ENCODE measurements at regions not wholly inside any gene's neighbourhood (a gene's known extent, or its start where the extent isn't known, plus 50 kb on each side); places are given as distances from the start of the nearest gene placed in this dataset.

GRCh38 chr2:221677688-221678087, 105.6 kb upstream of the EPHA4 start:
- DNase-seq (ENCODE audit: extremely low spot score): no peak
- TF ChIP-seq LEF1 (IDR thresholded peaks at IDR 0.05; ENCODE audit: borderline replicate concordance) (no peak), BHLHE40 (IDR thresholded peaks at IDR 0.05; ENCODE audit: borderline replicate concordance) (no peak), L3MBTL2 (conservative IDR thresholded peaks at IDR 0.05) (no peak), TARDBP (IDR thresholded peaks at IDR 0.05) (no peak), ZNF384 (IDR thresholded peaks at IDR 0.05) (no peak), PKNOX1 (IDR thresholded peaks at IDR 0.05) (no peak), ARNT (IDR thresholded peaks at IDR 0.05) (no peak), ELF4 (IDR thresholded peaks at IDR 0.05) (no peak), FOXA1 (IDR thresholded peaks at IDR 0.05) (no peak), FOXK2 (IDR thresholded peaks at IDR 0.05) (no peak), HDGF (IDR thresholded peaks at IDR 0.05; ENCODE audit: borderline replicate concordance) (no peak), SUZ12 (IDR thresholded peaks at IDR 0.05) (no peak), NFRKB (IDR thresholded peaks at IDR 0.05) (no peak), SP1 (IDR thresholded peaks at IDR 0.05) (no peak)
- POLR2A ChIA-PET: no interaction called here
- CTCF ChIA-PET: no interaction called here

GRCh38 chr2:221676566-221677172, 104.6 kb upstream of the EPHA4 start:
- POLR2A ChIA-PET: no interaction called here
- DNase-seq (ENCODE audit: extremely low spot score): no peak

GRCh38 chr2:221675201-221675908, 103.3 kb upstream of the EPHA4 start:
- POLR2A ChIA-PET: no interaction called here
- DNase-seq (ENCODE audit: extremely low spot score): no peak

More at GRCh38 chr2:221676566-221677172, 104.6 kb upstream of the EPHA4 start:
- TF ChIP-seq LEF1 (IDR thresholded peaks at IDR 0.05; ENCODE audit: borderline replicate concordance) (no peak), CTBP1 (IDR thresholded peaks at IDR 0.05; ENCODE audit: borderline replicate concordance) (no peak), SP1 (IDR thresholded peaks at IDR 0.05) (no peak), ZNF384 (IDR thresholded peaks at IDR 0.05) (no peak), L3MBTL2 (conservative IDR thresholded peaks at IDR 0.05) (no peak), FOXK2 (IDR thresholded peaks at IDR 0.05) (no peak), ELF4 (IDR thresholded peaks at IDR 0.05) (no peak), FOXM1 (IDR thresholded peaks at IDR 0.05; ENCODE audit: borderline replicate concordance) (no peak), BHLHE40 (IDR thresholded peaks at IDR 0.05; ENCODE audit: borderline replicate concordance) (no peak), HDGF (IDR thresholded peaks at IDR 0.05; ENCODE audit: borderline replicate concordance) (no peak), NFRKB (IDR thresholded peaks at IDR 0.05) (no peak), ARNT (IDR thresholded peaks at IDR 0.05) (no peak), SUZ12 (IDR thresholded peaks at IDR 0.05) (no peak)
- CTCF ChIA-PET: no interaction called here

GRCh38 chr2:221674446-221674845, 102.3 kb upstream of the EPHA4 start:
- POLR2A ChIA-PET: no interaction called here
- no peak for TF ChIP-seq TARDBP (IDR thresholded peaks at IDR 0.05)
- TF ChIP-seq FOXA1 (IDR thresholded peaks at IDR 0.05): no peak
- no peak for DNase-seq (ENCODE audit: extremely low spot score)
- CTCF ChIA-PET: no interaction called here

More at GRCh38 chr2:221675201-221675908, 103.3 kb upstream of the EPHA4 start:
- CTCF ChIA-PET: no interaction called here
- TF ChIP-seq FOXM1 (IDR thresholded peaks at IDR 0.05; ENCODE audit: borderline replicate concordance) (no peak), PKNOX1 (IDR thresholded peaks at IDR 0.05) (peak; percentile 42)

GRCh38 chr2:221673248-221673647, 101.1 kb upstream of the EPHA4 start:
- no peak for DNase-seq (ENCODE audit: extremely low spot score)
- ChIA-PET POLR2A (no interaction called here), CTCF (no interaction called here)
- TF ChIP-seq BHLHE40 (IDR thresholded peaks at IDR 0.05; ENCODE audit: borderline replicate concordance): no peak
- TF ChIP-seq SUZ12 (IDR thresholded peaks at IDR 0.05): no peak
- TF ChIP-seq ZNF384 (IDR thresholded peaks at IDR 0.05): no peak
- no peak for TF ChIP-seq FOXK2 (IDR thresholded peaks at IDR 0.05)

- no peak for DNase-seq (ENCODE audit: extremely low spot score)
- ChIA-PET POLR2A (no interaction called here), CTCF (no interaction called here)
- no peak for TF ChIP-seq LEF1 (IDR thresholded peaks at IDR 0.05; ENCODE audit: borderline replicate concordance)
- TF ChIP-seq BHLHE40 (IDR thresholded peaks at IDR 0.05; ENCODE audit: borderline replicate concordance): no peak
- TF ChIP-seq CTBP1 (IDR thresholded peaks at IDR 0.05; ENCODE audit: borderline replicate concordance): no peak
- TF ChIP-seq L3MBTL2 (conservative IDR thresholded peaks at IDR 0.05): no peak
- TF ChIP-seq SUZ12 (IDR thresholded peaks at IDR 0.05): no peak
- no peak for TF ChIP-seq FOXM1 (IDR thresholded peaks at IDR 0.05; ENCODE audit: borderline replicate concordance)
- no peak for TF ChIP-seq SP1 (IDR thresholded peaks at IDR 0.05)
- TF ChIP-seq ZNF384 (IDR thresholded peaks at IDR 0.05): no peak
- TF ChIP-seq PKNOX1 (IDR thresholded peaks at IDR 0.05): no peak
- no peak for TF ChIP-seq ELF4 (IDR thresholded peaks at IDR 0.05)
- TF ChIP-seq ARNT (IDR thresholded peaks at IDR 0.05): no peak
Observed at GRCh38 chr2:221671515-221671914, 99.4 kb upstream of the EPHA4 start.
